Smooth muscle cell (in vitro differentiated cells): ENCODE measurements at regions not wholly inside any gene's neighbourhood (a gene's known extent, or its start where the extent isn't known, plus 50 kb on each side); places are given as distances from the start of the nearest gene placed in this dataset.

ENCODE experiments used
- DNase-seq: peaks from one replicate; lab custom pipeline; 2025; ENCODE audit not compliant: unreplicated experiment; lab: John Stamatoyannopoulos, UW
- H2AFZ ChIP-seq: fragments of 200-600 bp; sonication (generic); 2 replicates; pipeline ENCODE4 v1.6.0; 2016; ENCODE audit warnings: antibody characterized with exemption, low read depth, mild to moderate bottlenecking
- H3F3A ChIP-seq: fragments of 200-600 bp; sonication (generic); 2 replicates; pipeline ENCODE4 v1.6.0; 2017; ENCODE audit warnings: antibody characterized with exemption, low read depth
- H3K27ac ChIP-seq: fragments of 200-600 bp; sonication (generic); 2 replicates; pipeline ENCODE4 v1.5.1; 2016; ENCODE audit warnings: low read depth, mild to moderate bottlenecking
- H3K27me3 ChIP-seq: fragments of 200-600 bp; sonication (generic); 2 replicates; pipeline ENCODE4 v1.6.1; 2016; ENCODE audit warnings: low read depth, mild to moderate bottlenecking
- H3K36me3 ChIP-seq: fragments of 200-600 bp; sonication (generic); 2 replicates; pipeline ENCODE4 v1.5.1; 2016; ENCODE audit warnings: low read depth
- H3K4me1 ChIP-seq: fragments of 200-600 bp; sonication (generic); 2 replicates; pipeline ENCODE4 v1.5.1; 2016; ENCODE audit warnings: low read depth
- H3K4me2 ChIP-seq: fragments of 200-600 bp; sonication (generic); 2 replicates; pipeline ENCODE4 v1.6.0; 2016; ENCODE audit warnings: mild to moderate bottlenecking
- H3K4me3 ChIP-seq: fragments of 200-600 bp; sonication (generic); 2 replicates; pipeline ENCODE4 v1.5.1; 2016; ENCODE audit warnings: mild to moderate bottlenecking
- H3K79me2 ChIP-seq: fragments of 200-600 bp; sonication (generic); 2 replicates; pipeline ENCODE4 v1.6.0; 2016; ENCODE audit warnings: low read depth, mild to moderate bottlenecking
- H3K9ac ChIP-seq: fragments of 200-600 bp; sonication (generic); 2 replicates; pipeline ENCODE4 v1.6.0; 2016; ENCODE audit warnings: low read depth
- H3K9me3 ChIP-seq: fragments of 200-600 bp; sonication (generic); replicated peaks from 2 replicates; pipeline ENCODE4 v1.5.1; 2016; ENCODE audit warnings: low read depth
- H4K20me1 ChIP-seq: fragments of 200-600 bp; sonication (generic); 2 replicates; pipeline ENCODE4 v1.6.0; 2016; ENCODE audit warnings: low read depth
- WGBS: methylation state at CpG from one replicate; pipeline ENCODE4 v1.1.7; 2016; ENCODE audit warnings: low lambda C conversion rate; 5-methylcytosine and 5-hydroxymethylcytosine counted together
- TF ChIP-seq, protein P1 (sequence below): fragments of 200-600 bp; sonication (generic); IDR thresholded peaks from 2 replicates; pipeline ENCODE4 v1.5.1; 2017; ENCODE audit warnings: borderline replicate concordance, mild to moderate bottlenecking, antibody characterized with exemption; ENCODE audit not compliant: insufficient read depth, poor library complexity, severe bottlenecking

DNA sequence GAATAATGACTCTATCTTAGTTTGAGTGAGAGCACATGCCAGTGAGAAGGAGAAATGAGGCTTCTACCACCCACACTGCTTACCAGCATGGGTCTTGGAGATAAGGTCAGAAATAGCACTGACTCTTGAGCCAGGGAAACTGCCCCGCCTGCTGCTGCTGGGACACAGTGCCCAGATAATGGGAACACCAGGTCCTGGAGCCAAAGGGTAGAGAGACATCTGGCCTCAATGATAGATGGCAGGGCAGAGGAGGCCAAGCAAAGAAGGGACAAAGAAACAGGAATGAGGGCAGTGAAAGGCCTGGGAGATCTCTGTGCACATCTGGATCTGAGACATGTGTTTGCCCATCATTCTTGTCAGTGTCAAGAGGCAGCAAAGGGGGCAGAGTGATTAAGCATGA, 97.4 kb downstream of the MIS18A start:
- WGBS: 93% methylated on average over 1 of the region's 1 CpG
- Histone ChIP-seq H3K4me1 (no peaks in the 10 kb centered on the region), H3K9me3 (no peaks in the 10 kb centered on the region), H3F3A (no peaks in the 10 kb centered on the region), H3K27ac (no peak overlapping the region), H3K9ac (no peak overlapping the region), H3K79me2 (no peaks in the 10 kb centered on the region), H4K20me1 (no peaks in the 10 kb centered on the region), H3K4me2 (no peak overlapping the region), H2AFZ (no peak overlapping the region), H3K4me3 (no peak overlapping the region), H3K27me3 (no peaks in the 10 kb centered on the region), H3K36me3 (no peaks in the 10 kb centered on the region)
- TF ChIP-seq, protein P1, sequence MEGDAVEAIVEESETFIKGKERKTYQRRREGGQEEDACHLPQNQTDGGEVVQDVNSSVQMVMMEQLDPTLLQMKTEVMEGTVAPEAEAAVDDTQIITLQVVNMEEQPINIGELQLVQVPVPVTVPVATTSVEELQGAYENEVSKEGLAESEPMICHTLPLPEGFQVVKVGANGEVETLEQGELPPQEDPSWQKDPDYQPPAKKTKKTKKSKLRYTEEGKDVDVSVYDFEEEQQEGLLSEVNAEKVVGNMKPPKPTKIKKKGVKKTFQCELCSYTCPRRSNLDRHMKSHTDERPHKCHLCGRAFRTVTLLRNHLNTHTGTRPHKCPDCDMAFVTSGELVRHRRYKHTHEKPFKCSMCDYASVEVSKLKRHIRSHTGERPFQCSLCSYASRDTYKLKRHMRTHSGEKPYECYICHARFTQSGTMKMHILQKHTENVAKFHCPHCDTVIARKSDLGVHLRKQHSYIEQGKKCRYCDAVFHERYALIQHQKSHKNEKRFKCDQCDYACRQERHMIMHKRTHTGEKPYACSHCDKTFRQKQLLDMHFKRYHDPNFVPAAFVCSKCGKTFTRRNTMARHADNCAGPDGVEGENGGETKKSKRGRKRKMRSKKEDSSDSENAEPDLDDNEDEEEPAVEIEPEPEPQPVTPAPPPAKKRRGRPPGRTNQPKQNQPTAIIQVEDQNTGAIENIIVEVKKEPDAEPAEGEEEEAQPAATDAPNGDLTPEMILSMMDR: no peak
- DNase-seq: no peak

DNA sequence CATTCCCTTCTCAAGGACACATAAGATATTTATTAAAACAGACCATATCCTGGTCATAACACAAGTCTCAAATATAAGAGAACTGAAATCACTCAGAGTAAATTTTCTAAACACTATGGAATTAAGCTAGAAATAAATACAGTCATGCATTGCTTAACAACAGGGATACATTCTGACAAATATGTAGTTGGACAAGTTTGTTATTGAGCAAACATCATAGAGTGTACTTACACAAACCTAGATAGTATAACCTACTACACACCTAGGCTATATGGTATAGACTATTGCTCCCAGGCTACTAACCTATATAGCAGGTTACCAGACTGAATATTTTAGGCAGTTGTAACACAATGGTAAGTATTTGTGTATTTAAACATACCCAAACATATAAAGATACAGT, 104.0 kb downstream of the MIS18A start:
- H3K27me3 ChIP-seq: no peaks in the 10 kb centered on the region
- H3K9ac ChIP-seq: no peak overlapping the region
- H3K9me3 ChIP-seq: no peaks in the 10 kb centered on the region
- H3K4me3 ChIP-seq: no peak overlapping the region
- H3K4me1 ChIP-seq: no peaks in the 10 kb centered on the region
- TF ChIP-seq, protein P1: no peak
- no peaks in the 10 kb centered on the region for H4K20me1 ChIP-seq
- no peaks in the 10 kb centered on the region for H3K36me3 ChIP-seq
- DNase-seq: no peak
- H3K4me2 ChIP-seq: no peak overlapping the region
- H3K79me2 ChIP-seq: no peaks in the 10 kb centered on the region
- H2AFZ ChIP-seq: no peak overlapping the region
- no peaks in the 10 kb centered on the region for H3F3A ChIP-seq
- no peak overlapping the region for H3K27ac ChIP-seq

GRCh38 chr21:32173121-32173724, 105.6 kb downstream of the MIS18A start:
- H3K27ac ChIP-seq: no peak overlapping the region
- H2AFZ ChIP-seq: no peak overlapping the region
- H3K4me1 ChIP-seq: no peaks in the 10 kb centered on the region
- no peaks in the 10 kb centered on the region for H3K9me3 ChIP-seq
- H3F3A ChIP-seq: no peaks in the 10 kb centered on the region
- no peaks in the 10 kb centered on the region for H3K36me3 ChIP-seq
- H3K4me2 ChIP-seq: no peak overlapping the region
- 62% methylated on average over 1 of the region's 1 CpG for WGBS
- no peaks in the 10 kb centered on the region for H3K27me3 ChIP-seq
- no peak overlapping the region for H3K4me3 ChIP-seq
- no peaks in the 10 kb centered on the region for H3K79me2 ChIP-seq
- H3K9ac ChIP-seq: no peak overlapping the region
- TF ChIP-seq, protein P1: no peak
- H4K20me1 ChIP-seq: no peaks in the 10 kb centered on the region
- no peak for DNase-seq

DNA sequence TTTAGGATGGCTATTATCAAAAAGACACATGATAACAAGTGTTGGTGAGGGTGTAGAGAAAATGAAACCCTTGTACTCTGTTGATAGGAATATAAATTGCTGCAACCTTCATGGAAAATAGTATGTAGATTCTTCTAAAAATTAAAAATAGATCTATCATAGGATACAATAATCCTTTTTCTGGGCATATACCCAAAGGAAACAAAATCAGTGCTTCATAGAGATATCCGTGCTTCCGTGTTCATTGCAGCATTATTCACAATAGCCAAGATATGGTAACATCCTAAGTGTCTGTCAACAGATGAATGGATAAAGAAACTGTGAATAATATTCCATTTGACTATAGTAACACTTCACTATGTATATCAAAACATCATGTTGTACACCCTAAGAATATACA, 106.7 kb downstream of the MIS18A start:
- Histone ChIP-seq H3K9ac (no peak overlapping the region), H3K4me2 (no peak overlapping the region), H3F3A (no peaks in the 10 kb centered on the region), H3K79me2 (no peaks in the 10 kb centered on the region), H3K4me1 (no peaks in the 10 kb centered on the region), H3K9me3 (no peaks in the 10 kb centered on the region), H3K36me3 (no peaks in the 10 kb centered on the region), H4K20me1 (no peaks in the 10 kb centered on the region), H3K27ac (no peak overlapping the region), H2AFZ (no peak overlapping the region), H3K4me3 (no peak overlapping the region), H3K27me3 (no peaks in the 10 kb centered on the region)
- 89% methylated on average over 2 of the region's 2 CpGs for WGBS
- TF ChIP-seq, protein P1: no peak
- DNase-seq: no peak
